Prostate gland (tissue), 2 donors: ENCODE measurements at regions not wholly inside any gene's neighbourhood (a gene's known extent, or its start where the extent isn't known, plus 50 kb on each side); places are given as distances from the start of the nearest gene placed in this dataset.

Source experiments
- DNase-seq: peaks from one replicate; pipeline ENCODE4 v3.0.0-alpha.2; 2019; ENCODE audit warnings: low spot score
- H3K27ac ChIP-seq, 2 donors: fragments of 200-600 bp; sonication (generic); 2 replicates each; pipeline ENCODE4 v1.5.1; 2017 to 2019
- H3K27me3 ChIP-seq: fragments of 200-600 bp; sonication (generic); replicated peaks from 2 replicates; pipeline ENCODE4 v1.5.1; 2019; ENCODE audit not compliant: insufficient read depth
- H3K36me3 ChIP-seq, 2 donors: fragments of 200-600 bp; sonication (generic); 1 replicate in 1 of 2; 2 replicates in 1 of 2; pipeline versions ENCODE4 v1.5.1 to v1.8.1; 2017 to 2019
- H3K4me1 ChIP-seq: fragments of 200-600 bp; sonication (generic); replicated peaks from 2 replicates; pipeline ENCODE4 v1.5.1; 2019
- H3K4me3 ChIP-seq, 2 donors: fragments of 200-600 bp; sonication (generic); 2 replicates each; pipeline ENCODE4 v1.5.1; 2017 to 2019
- H3K9me3 ChIP-seq: fragments of 200-600 bp; sonication (generic); 2 replicates; pipeline ENCODE4 v1.5.1; 2017
- CTCF ChIP-seq, 4 experiments: fragments of 200-600 bp in 2 of 4; fragments of 450-650 bp in 2 of 4; sonication (generic) in 2 of 4; IDR thresholded peaks; 1 replicate in 3 of 4; 2 replicates in 1 of 4; pipeline ENCODE4 v1.5.1; 2016 to 2019; ENCODE audit warnings: antibody characterized with exemption in 4 of 4, mild to moderate bottlenecking in 2 of 4, moderate library complexity in 2 of 4
- POLR2A ChIP-seq: fragments of 450-650 bp; IDR thresholded peaks from one replicate; pipeline ENCODE4 v1.6.1; 2016; ENCODE audit warnings: antibody characterized with exemption, mild to moderate bottlenecking
- POLR2AphosphoS5 ChIP-seq: sonication (generic); formaldehyde crosslinking; IDR thresholded peaks from one replicate; pipeline ENCODE4 v1.6.1; 2017; ENCODE audit warnings: antibody characterized with exemption
- WGBS: methylation state at CpG from one replicate; pipeline ENCODE4 v1.1.5; 2018; 5-methylcytosine and 5-hydroxymethylcytosine counted together
- intact Hi-C: fragments of 100-400 bp; cut with DNase I; formaldehyde crosslinking; loops from one replicate; pipeline ENCODE4 v1.14.2; 2022

GRCh38 chr2:4357121-4357520, 653.7 kb downstream of the DCDC2C start:
- DNase-seq = no peak
- H3K27ac ChIP-seq = no peak overlapping the region
- no peaks in the 10 kb centered on the region for H3K4me1 ChIP-seq
- H3K4me3 ChIP-seq = no peak overlapping the region
- 51% methylated on average over 8 of the region's 8 CpGs for WGBS
- TF ChIP-seq POLR2AphosphoS5 = no peak
- TF ChIP-seq POLR2A = no peak
- no peak for TF ChIP-seq CTCF (IDR thresholded peaks at IDR 0.05)
- H3K27me3 ChIP-seq = no peaks in the 10 kb centered on the region
- H3K9me3 ChIP-seq = no peaks in the 10 kb centered on the region
- intact Hi-C loops = no loop called here
- no peaks in the 10 kb centered on the region for H3K36me3 ChIP-seq

GRCh38 chr2:4358837-4359236, 655.5 kb downstream of the DCDC2C start:
- intact Hi-C loops = no loop called here
- 74% methylated on average over 5 of the region's 5 CpGs for WGBS

GRCh38 chr2:4368907-4369306, 665.5 kb downstream of the DCDC2C start:
- no peak overlapping the region for H3K4me3 ChIP-seq
- no peaks in the 10 kb centered on the region for H3K9me3 ChIP-seq
- intact Hi-C loops = no loop called here
- TF ChIP-seq POLR2AphosphoS5 (no peak), CTCF (IDR thresholded peaks at IDR 0.05) (no peak), POLR2A (no peak)
- DNase-seq = no peak
- no peaks in the 10 kb centered on the region for H3K27me3 ChIP-seq
- 95% methylated on average over 4 of the region's 4 CpGs for WGBS
- H3K4me1 ChIP-seq = no peaks in the 10 kb centered on the region
- no peak overlapping the region for H3K27ac ChIP-seq
- H3K36me3 ChIP-seq = no peaks in the 10 kb centered on the region

More at GRCh38 chr2:4358837-4359236, 655.5 kb downstream of the DCDC2C start:
- no peaks in the 10 kb centered on the region for H3K4me1 ChIP-seq
- TF ChIP-seq POLR2AphosphoS5 (no peak), CTCF (IDR thresholded peaks at IDR 0.05) (no peak), POLR2A (no peak)
- no peaks in the 10 kb centered on the region for H3K36me3 ChIP-seq
- no peaks in the 10 kb centered on the region for H3K27me3 ChIP-seq
- DNase-seq = no peak
- H3K9me3 ChIP-seq = no peaks in the 10 kb centered on the region
- H3K4me3 ChIP-seq = no peak overlapping the region
- H3K27ac ChIP-seq = no peak overlapping the region

- Histone ChIP-seq H3K27ac (no peak overlapping the region), H3K36me3 (no peaks in the 10 kb centered on the region), H3K4me3 (no peak overlapping the region), H3K9me3 (no peaks in the 10 kb centered on the region), H3K4me1 (no peaks in the 10 kb centered on the region), H3K27me3 (no peaks in the 10 kb centered on the region)
- TF ChIP-seq POLR2AphosphoS5 (no peak), CTCF (IDR thresholded peaks at IDR 0.05) (no peak), POLR2A (no peak)
- intact Hi-C loops = no loop called here
- no peak for DNase-seq
- WGBS = 46% methylated on average over 3 of the region's 3 CpGs
Measured at GRCh38 chr2:4369826-4370419, 666.5 kb downstream of the DCDC2C start.

GRCh38 chr2:4370422-4371090, 667.2 kb downstream of the DCDC2C start:
- no peak overlapping the region for H3K4me3 ChIP-seq
- H3K36me3 ChIP-seq = no peaks in the 10 kb centered on the region
- H3K9me3 ChIP-seq = no peaks in the 10 kb centered on the region
- no peaks in the 10 kb centered on the region for H3K4me1 ChIP-seq
- no peak for TF ChIP-seq CTCF (IDR thresholded peaks at IDR 0.05)
- no peak for TF ChIP-seq POLR2A
- no peak for TF ChIP-seq POLR2AphosphoS5
- 81% methylated on average over 3 of the region's 3 CpGs for WGBS
- no peaks in the 10 kb centered on the region for H3K27me3 ChIP-seq
- H3K27ac ChIP-seq = no peak overlapping the region
- intact Hi-C loops = no loop called here
- no peak for DNase-seq
